SK-N-SH (cell line): ENCODE measurements at regions not wholly inside any gene's neighbourhood (a gene's known extent, or its start where the extent isn't known, plus 50 kb on each side); places are given as distances from the start of the nearest gene placed in this dataset.

Experiments
- CTCF ChIA-PET: fragments of 300-600, 350-600 bp; formaldehyde crosslinking; extraction: SDS; loops from one replicate; lab custom pipeline; 2021; lab: Yijun Ruan, JAX
- POLR2A ChIA-PET: fragments of 350-600 bp; sonication (Branson Sonifier 250); formaldehyde crosslinking; extraction: SDS; loops from one replicate; lab custom pipeline; 2020; ENCODE audit warnings: antibody characterized with exemption, inconsistent platforms; lab: Yijun Ruan, JAX
- DNase-seq: peaks from one replicate; pipeline ENCODE4 v3.0.0; 2012
- H2AFZ ChIP-seq: fragments of 200-600 bp; sonication (generic); 2 replicates; pipeline ENCODE4 v1.8.1; 2016; ENCODE audit warnings: antibody characterized with exemption, mild to moderate bottlenecking, low read depth
- H3F3A ChIP-seq: fragments of 200-600 bp; sonication (generic); replicated peaks from 2 replicates; pipeline ENCODE3; 2016; ENCODE audit warnings: antibody characterized with exemption, mild to moderate bottlenecking; ENCODE audit not compliant: insufficient read depth
- H3K27ac ChIP-seq, 2 experiments: fragments of 200-500 bp in 1 of 2; fragments of 200-600 bp in 1 of 2; sonication (Bioruptor generic) in 1 of 2; sonication (generic), shearing (Covaris generic) in 1 of 2; 2 replicates each; pipeline versions ENCODE4 v1.5.1 to v1.6.1; 2014 to 2016; ENCODE audit warnings: low read depth in 2 of 2, inconsistent platforms in 1 of 2, low read length in 1 of 2, mild to moderate bottlenecking in 1 of 2, mixed read lengths in 1 of 2
- H3K27me3 ChIP-seq: fragments of 200-600 bp; sonication (generic), shearing (Covaris generic); 2 replicates; pipeline ENCODE4 v1.6.1; 2016; ENCODE audit warnings: mixed run types; ENCODE audit not compliant: insufficient read depth
- H3K36me3 ChIP-seq, 2 experiments: fragments of 200-500 bp in 1 of 2; fragments of 200-600 bp in 1 of 2; sonication (Bioruptor generic) in 1 of 2; sonication (generic) in 1 of 2; replicated peaks in 1 of 2; 2 replicates each; pipeline versions ENCODE3 to v1.5.1; 2014 to 2016; ENCODE audit warnings: low read length in 1 of 2, mild to moderate bottlenecking in 1 of 2; ENCODE audit not compliant: insufficient read depth in 2 of 2, control insufficient read depth in 1 of 2
- H3K4me1 ChIP-seq, 2 experiments: fragments of 200-500 bp in 1 of 2; fragments of 200-600 bp in 1 of 2; sonication (Bioruptor generic) in 1 of 2; sonication (generic), shearing (Covaris generic) in 1 of 2; 2 replicates each; pipeline versions ENCODE4 v1.5.1 to v1.6.1; 2014 to 2016; ENCODE audit warnings: low read depth in 1 of 2, low read length in 1 of 2, mixed run types in 1 of 2; ENCODE audit not compliant: insufficient read depth in 2 of 2, control insufficient read depth in 1 of 2
- H3K4me2 ChIP-seq: fragments of 200-600 bp; sonication (generic), shearing (Covaris generic); 2 replicates; pipeline ENCODE4 v1.6.1; 2017; ENCODE audit warnings: mixed run types
- H3K4me3 ChIP-seq, 2 experiments: fragments of 200-500 bp in 1 of 2; fragments of 200-600 bp in 1 of 2; sonication (Bioruptor generic) in 1 of 2; sonication (generic), shearing (Covaris generic) in 1 of 2; 2 replicates each; pipeline versions ENCODE4 v1.5.1 to v1.8.1; 2014 to 2016; ENCODE audit warnings: low read depth in 2 of 2, inconsistent platforms in 1 of 2, low read length in 1 of 2, mild to moderate bottlenecking in 1 of 2, mixed read lengths in 1 of 2, moderate library complexity in 1 of 2
- H3K79me2 ChIP-seq: fragments of 200-600 bp; sonication (generic); 2 replicates; pipeline ENCODE4 v1.8.1; 2017; ENCODE audit warnings: mild to moderate bottlenecking; ENCODE audit not compliant: insufficient read depth
- H3K9ac ChIP-seq: fragments of 200-600 bp; sonication (generic); 2 replicates; pipeline ENCODE4 v1.6.1; 2017; ENCODE audit warnings: mixed run types
- H3K9me2 ChIP-seq: fragments of 200-600 bp; sonication (generic); 2 replicates; pipeline ENCODE4 v1.6.1; 2017; ENCODE audit warnings: mixed run types
- H3K9me3 ChIP-seq: fragments of 200-600 bp; sonication (generic); 2 replicates; pipeline ENCODE4 v1.6.1; 2017; ENCODE audit warnings: mixed run types, mild to moderate bottlenecking, moderate library complexity
- H4K20me1 ChIP-seq: fragments of 200-600 bp; sonication (generic); 2 replicates; pipeline ENCODE4 v1.6.1; 2017; ENCODE audit warnings: mild to moderate bottlenecking, mixed run types; ENCODE audit not compliant: insufficient read depth
- CHD2 ChIP-seq: fragments of 150-350 bp; IDR thresholded peaks from 2 replicates; pipeline ENCODE4 v1.6.1; 2018; ENCODE audit warnings: low read length; ENCODE audit not compliant: partially characterized antibody
- EP300 ChIP-seq, 2 experiments: IDR thresholded peaks; 2 replicates each; pipeline versions ENCODE4 v1.4.0 to v1.6.1; 2012; ENCODE audit warnings: borderline replicate concordance in 1 of 2, low read depth in 1 of 2, low read length in 1 of 2
- FOXJ3 ChIP-seq: sonication (generic); formaldehyde crosslinking; IDR thresholded peaks from 2 replicates; pipeline ENCODE4 v1.5.1; 2020; ENCODE audit warnings: mild to moderate bottlenecking, missing genetic modification reagents
- FOXM1 ChIP-seq: IDR thresholded peaks from 2 replicates; pipeline ENCODE4 v1.4.0; 2012; ENCODE audit warnings: low read depth, mild to moderate bottlenecking
- JUND ChIP-seq: IDR thresholded peaks from 2 replicates; pipeline ENCODE4 v1.4.0; 2012
- MEF2A ChIP-seq: IDR thresholded peaks from 2 replicates; pipeline ENCODE4 v1.4.0; 2012; ENCODE audit warnings: low read depth, borderline replicate concordance
- MXI1 ChIP-seq: IDR thresholded peaks from 2 replicates; pipeline ENCODE4 v1.6.1; 2012; ENCODE audit warnings: mild to moderate bottlenecking, low read depth, low read length, improper control_type of control experiment
- NRF1 ChIP-seq: IDR thresholded peaks from 2 replicates; pipeline ENCODE4 v1.6.1; 2012; ENCODE audit warnings: low read depth, mild to moderate bottlenecking, low read length
- PBX3 ChIP-seq: IDR thresholded peaks from 2 replicates; pipeline ENCODE4; 2012
- RAD21 ChIP-seq: IDR thresholded peaks from 2 replicates; pipeline ENCODE4 v1.6.1; 2012; ENCODE audit warnings: mild to moderate bottlenecking, low read length
- TCF12 ChIP-seq: IDR thresholded peaks from 2 replicates; pipeline ENCODE4 v1.4.0; 2012
- TEAD4 ChIP-seq: IDR thresholded peaks from 2 replicates; pipeline ENCODE4 v1.4.0; 2012; ENCODE audit warnings: mild to moderate bottlenecking, borderline replicate concordance; ENCODE audit not compliant: insufficient read depth
- YY1 ChIP-seq: IDR thresholded peaks from 2 replicates; pipeline ENCODE4 v1.4.0; 2012; ENCODE audit warnings: low read depth, mild to moderate bottlenecking
- ZBTB33 ChIP-seq: IDR thresholded peaks from 2 replicates; pipeline ENCODE4 v1.4.0; 2012; ENCODE audit warnings: low read depth, borderline replicate concordance
- WGBS: methylation state at CpG from one replicate; pipeline ENCODE4 v1.1.6; 2017; ENCODE audit warnings: low lambda C conversion rate; 5-methylcytosine and 5-hydroxymethylcytosine counted together
- TF ChIP-seq, protein P1 (sequence below): IDR thresholded peaks from 2 replicates; pipeline ENCODE4 v1.4.0; 2012; ENCODE audit warnings: low read depth, borderline replicate concordance

- no peak overlapping the region for H3K4me2 ChIP-seq
- no peaks in the 10 kb centered on the region for H4K20me1 ChIP-seq
- H3K79me2 ChIP-seq, result no peaks in the 10 kb centered on the region
- ChIA-PET POLR2A (no interaction called here), CTCF (interaction anchor here (1.1 kb wide), 2 partner anchors 10 to 63 kb away, joined by 3 read pairs; no protein-coding TSS in a partner anchor)
- H3K4me3 ChIP-seq, result no peak overlapping the region
- no peaks in the 10 kb centered on the region for H3F3A ChIP-seq
- no peak overlapping the region for H3K9ac ChIP-seq
- H3K27ac ChIP-seq, result no peak overlapping the region
- no peak for DNase-seq
- H3K9me2 ChIP-seq, result no peaks in the 10 kb centered on the region
- 66% methylated on average over 13 of the region's 15 CpGs for WGBS
- no peaks in the 10 kb centered on the region; the same call in 1 of the 2 replicates for H3K27me3 ChIP-seq
- H3K9me3 ChIP-seq, result no peaks in the 10 kb centered on the region
- no peaks in the 10 kb centered on the region for H3K36me3 ChIP-seq
- no peak overlapping the region for H2AFZ ChIP-seq
- TF ChIP-seq TCF12 (no peak), FOXJ3 (no peak), CHD2 (no peak), FOXM1 (no peak), RAD21 (no peak), YY1 (no peak), ZBTB33 (no peak), MXI1 (no peak)
- TF ChIP-seq, protein P1, sequence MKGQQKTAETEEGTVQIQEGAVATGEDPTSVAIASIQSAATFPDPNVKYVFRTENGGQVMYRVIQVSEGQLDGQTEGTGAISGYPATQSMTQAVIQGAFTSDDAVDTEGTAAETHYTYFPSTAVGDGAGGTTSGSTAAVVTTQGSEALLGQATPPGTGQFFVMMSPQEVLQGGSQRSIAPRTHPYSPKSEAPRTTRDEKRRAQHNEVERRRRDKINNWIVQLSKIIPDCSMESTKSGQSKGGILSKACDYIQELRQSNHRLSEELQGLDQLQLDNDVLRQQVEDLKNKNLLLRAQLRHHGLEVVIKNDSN, result no peak
- no peaks in the 10 kb centered on the region; a peak in 1 of 4 replicates for H3K4me1 ChIP-seq
These were observed 104.6 kb upstream of the GDF10 start for GRCh38 chr10:47195274-47195885.

GRCh38 chr10:47196691-47197090, 103.3 kb upstream of the GDF10 start:
- Histone ChIP-seq H3K36me3 (no peaks in the 10 kb centered on the region), H3K9me2 (no peaks in the 10 kb centered on the region), H2AFZ (no peak overlapping the region), H3F3A (no peaks in the 10 kb centered on the region), H3K79me2 (no peaks in the 10 kb centered on the region), H3K4me2 (no peak overlapping the region), H4K20me1 (no peaks in the 10 kb centered on the region), H3K9me3 (no peaks in the 10 kb centered on the region), H3K27ac (no peak overlapping the region), H3K4me3 (no peak overlapping the region), H3K4me1 (no peaks in the 10 kb centered on the region; a peak in 1 of 4 replicates), H3K27me3 (no peaks in the 10 kb centered on the region; the same call in 1 of the 2 replicates), H3K9ac (no peak overlapping the region)
- no peak for TF ChIP-seq EP300 (IDR thresholded peaks at IDR 0.05; ENCODE audit: borderline replicate concordance in 1 of 2, low read depth in 1 of 2, low read length in 1 of 2)
- TF ChIP-seq MEF2A, result no peak
- no peak for TF ChIP-seq PBX3
- TF ChIP-seq MXI1, result no peak
- TF ChIP-seq, protein P1, result no peak
- TF ChIP-seq JUND, result no peak
- no peak for TF ChIP-seq TEAD4
- no peak for TF ChIP-seq CHD2
- TF ChIP-seq NRF1, result no peak
- DNase-seq, result no peak
- CTCF ChIA-PET, result interaction anchor here (1.1 kb wide), 1 partner anchor 12 kb away, joined by 3 read pairs; no protein-coding TSS in a partner anchor
- POLR2A ChIA-PET, result no interaction called here
- 53% methylated on average over 8 of the region's 8 CpGs for WGBS
